Neural cell (in vitro differentiated cells): ENCODE measurements at regions not wholly inside any gene's neighbourhood (a gene's known extent, or its start where the extent isn't known, plus 50 kb on each side); places are given as distances from the start of the nearest gene placed in this dataset.

ENCODE experiments used
- H2AFZ ChIP-seq: fragments of 200-600, 300-800 bp; sonication (generic), shearing (Covaris generic); 2 replicates; pipeline ENCODE4 v1.6.0; 2014; ENCODE audit warnings: low read depth, mild to moderate bottlenecking, antibody characterized with exemption, low read length, moderate library complexity
- H3F3A ChIP-seq: fragments of 200-600 bp; shearing (Covaris generic); 2 replicates; pipeline ENCODE4 v1.6.1; 2016; ENCODE audit warnings: mild to moderate bottlenecking, moderate library complexity, mixed read lengths, antibody characterized with exemption, low read length; ENCODE audit not compliant: insufficient read depth, poor library complexity, severe bottlenecking
- H3K27ac ChIP-seq: fragments of 200-600, 300-800 bp; sonication (generic), shearing (Covaris generic); 2 replicates; pipeline ENCODE4 v1.5.1; 2014; ENCODE audit warnings: mild to moderate bottlenecking, low read length, moderate library complexity
- H3K27me3 ChIP-seq: fragments of 300-800, 200-600 bp; sonication (generic), shearing (Covaris generic); 2 replicates; pipeline ENCODE4 v1.6.0; 2014; ENCODE audit warnings: mild to moderate bottlenecking, low read depth, low read length, moderate library complexity; ENCODE audit not compliant: insufficient read depth
- H3K36me3 ChIP-seq: fragments of 300-800, 200-600 bp; sonication (generic), shearing (Covaris generic); 2 replicates; pipeline ENCODE4 v1.5.1; 2014; ENCODE audit warnings: mild to moderate bottlenecking, antibody characterized with exemption, low read length, moderate library complexity; ENCODE audit not compliant: insufficient read depth
- H3K4me2 ChIP-seq: fragments of 300-800, 200-600 bp; sonication (generic), shearing (Covaris generic); 2 replicates; pipeline ENCODE4 v1.6.0; 2014; ENCODE audit warnings: mild to moderate bottlenecking, low read length
- H3K4me3 ChIP-seq: fragments of 300-800, 200-600 bp; sonication (generic), shearing (Covaris generic); 2 replicates; pipeline ENCODE4 v1.5.1; 2014; ENCODE audit warnings: mild to moderate bottlenecking, low read length, moderate library complexity
- H3K79me2 ChIP-seq: fragments of 200-600 bp; shearing (Covaris generic); replicated peaks from 2 replicates; pipeline ENCODE4 v1.6.0; 2014; ENCODE audit warnings: mild to moderate bottlenecking, low read length, moderate library complexity; ENCODE audit not compliant: insufficient read depth
- H3K9ac ChIP-seq: fragments of 300-800, 200-600 bp; sonication (generic), shearing (Covaris generic); 2 replicates; pipeline ENCODE4 v1.6.1; 2016; ENCODE audit warnings: mild to moderate bottlenecking, low read length, mixed read lengths
- H3K9me2 ChIP-seq: fragments of 200-600 bp; shearing (Covaris generic); 2 replicates; pipeline ENCODE4 v1.6.1; 2016; ENCODE audit warnings: mild to moderate bottlenecking, low read length, mixed read lengths; ENCODE audit not compliant: insufficient read depth
- H3K9me3 ChIP-seq: fragments of 200-600, 300-800 bp; sonication (generic), shearing (Covaris generic); 2 replicates; pipeline ENCODE4 v1.6.1; 2016; ENCODE audit warnings: mild to moderate bottlenecking, mixed run types, low read length, moderate library complexity, mixed read lengths
- H4K20me1 ChIP-seq: fragments of 200-600 bp; shearing (Covaris generic); 2 replicates; pipeline ENCODE4 v1.6.1; 2016; ENCODE audit warnings: mild to moderate bottlenecking, mixed run types; ENCODE audit not compliant: insufficient read depth
- CTCF ChIP-seq: fragments of 450-650 bp; IDR thresholded peaks from 2 replicates; pipeline ENCODE4 v1.5.1; 2014; ENCODE audit warnings: antibody characterized with exemption, mild to moderate bottlenecking, moderate library complexity; ENCODE audit not compliant: poor library complexity, severe bottlenecking
- EP300 ChIP-seq: fragments of 450-650 bp; conservative IDR thresholded peaks from 2 replicates; pipeline ENCODE4 v1.6.1; 2014; ENCODE audit warnings: antibody characterized with exemption, mild to moderate bottlenecking, moderate library complexity; ENCODE audit not compliant: poor library complexity, severe bottlenecking
- EZH2 ChIP-seq: fragments of 200-600, 300-800 bp; shearing (Covaris generic), sonication (generic); IDR thresholded peaks from 2 replicates; pipeline ENCODE4 v1.6.1; 2014; ENCODE audit warnings: antibody characterized with exemption, low read length, borderline replicate concordance, mild to moderate bottlenecking; ENCODE audit not compliant: insufficient read depth, poor library complexity, severe bottlenecking
- MXI1 ChIP-seq: fragments of 450-650 bp; conservative IDR thresholded peaks from 2 replicates; pipeline ENCODE4 v1.6.1; 2014; ENCODE audit warnings: antibody characterized with exemption, mild to moderate bottlenecking; ENCODE audit not compliant: poor library complexity, severe bottlenecking
- POLR2AphosphoS5 ChIP-seq: IDR thresholded peaks from 2 replicates; pipeline ENCODE4 v1.6.1; 2012
- RAD21 ChIP-seq: fragments of 450-650 bp; conservative IDR thresholded peaks from 2 replicates; pipeline ENCODE4 v1.6.1; 2014; ENCODE audit warnings: antibody characterized with exemption, mild to moderate bottlenecking, moderate library complexity
- REST ChIP-seq: IDR thresholded peaks from 2 replicates; pipeline ENCODE4 v1.6.1; 2012; ENCODE audit warnings: borderline replicate concordance
- SMC3 ChIP-seq: fragments of 450-650 bp; conservative IDR thresholded peaks from 2 replicates; pipeline ENCODE4 v1.6.1; 2014; ENCODE audit warnings: antibody characterized with exemption, mild to moderate bottlenecking, moderate library complexity; ENCODE audit not compliant: poor library complexity
- TAF1 ChIP-seq: IDR thresholded peaks from 2 replicates; pipeline ENCODE4 v1.6.1; 2012; ENCODE audit warnings: low read depth

- no peaks in the 10 kb centered on the region for H3K9me3 ChIP-seq
- H3K9me2 ChIP-seq, result no peaks in the 10 kb centered on the region
- no peak overlapping the region for H3K9ac ChIP-seq
- H3K27ac ChIP-seq, result no peak overlapping the region
- H3F3A ChIP-seq, result no peaks in the 10 kb centered on the region
- no peaks in the 10 kb centered on the region for H3K36me3 ChIP-seq
- no peaks in the 10 kb centered on the region for H3K79me2 ChIP-seq
- no peak for TF ChIP-seq REST
- TF ChIP-seq MXI1, result no peak
- no peak for TF ChIP-seq EZH2
- no peak for TF ChIP-seq CTCF
- TF ChIP-seq SMC3, result no peak
- H3K27me3 ChIP-seq, result no peaks in the 10 kb centered on the region
- no peak overlapping the region for H2AFZ ChIP-seq
- no peak overlapping the region for H3K4me3 ChIP-seq
- no peak overlapping the region for H3K4me2 ChIP-seq
- H4K20me1 ChIP-seq, result no peaks in the 10 kb centered on the region
These were observed 87.8 kb upstream of the PCBD1 start for GRCh38 chr10:70976063-70976695.

- Histone ChIP-seq H2AFZ (no peak overlapping the region), H3K27ac (no peak overlapping the region), H3K27me3 (no peaks in the 10 kb centered on the region), H3K36me3 (no peaks in the 10 kb centered on the region), H3K79me2 (no peaks in the 10 kb centered on the region), H4K20me1 (no peaks in the 10 kb centered on the region), H3K9ac (no peak overlapping the region), H3K4me2 (no peak overlapping the region), H3K4me3 (no peak overlapping the region), H3K9me3 (no peaks in the 10 kb centered on the region), H3K9me2 (no peaks in the 10 kb centered on the region), H3F3A (no peaks in the 10 kb centered on the region)
- no peak for TF ChIP-seq POLR2AphosphoS5
- no peak for TF ChIP-seq EZH2
- no peak for TF ChIP-seq MXI1
- TF ChIP-seq RAD21, result no peak
- no peak for TF ChIP-seq CTCF
- TF ChIP-seq TAF1, result no peak
- no peak for TF ChIP-seq REST
- no peak for TF ChIP-seq EP300
These were observed 89.3 kb upstream of the PCBD1 start for GRCh38 chr10:70977625-70978024.
